Transverse colon (tissue), 4 donors: ENCODE measurements at regions not wholly inside any gene's neighbourhood (a gene's known extent, or its start where the extent isn't known, plus 50 kb on each side); places are given as distances from the start of the nearest gene placed in this dataset.

Source experiments
- DNase-seq: peaks from one replicate; pipeline ENCODE4 v3.0.0-alpha.2; 2019
- H3K27ac ChIP-seq, 4 donors: fragments of 200-600 bp; sonication (generic); 2 replicates each; pipeline ENCODE4 v1.5.1; 2016 to 2018; ENCODE audit warnings: inconsistent platforms in 4 of 4
- H3K27me3 ChIP-seq: fragments of 200-600 bp; sonication (generic); 2 replicates; pipeline ENCODE4 v1.5.1; 2017; ENCODE audit warnings: inconsistent platforms
- H3K36me3 ChIP-seq, 4 donors: fragments of 200-600 bp; sonication (generic); 2 replicates each; pipeline ENCODE4 v1.5.1; 2017 to 2019; ENCODE audit warnings: inconsistent platforms in 4 of 4
- H3K4me1 ChIP-seq, 4 donors: fragments of 200-600 bp; sonication (generic); 2 replicates each; pipeline ENCODE4 v1.5.1; 2017 to 2020; ENCODE audit warnings: inconsistent platforms in 4 of 4
- H3K4me3 ChIP-seq, 4 donors: fragments of 200-600 bp; sonication (generic); 1 replicate in 1 of 4; 2 replicates in 3 of 4; pipeline versions ENCODE4 v1.5.1 to v1.6.1; 2017 to 2019; ENCODE audit warnings: inconsistent platforms in 4 of 4
- H3K9me3 ChIP-seq, 2 donors: fragments of 200-600 bp; sonication (generic); 2 replicates each; pipeline ENCODE4 v1.5.1; 2017 to 2019; ENCODE audit warnings: inconsistent platforms in 2 of 2
- CTCF ChIP-seq, 5 experiments: fragments of 200-600 bp in 3 of 5; fragments of 450-650 bp in 2 of 5; sonication (generic) in 3 of 5; IDR thresholded peaks; 1 replicate in 2 of 5; 2 replicates in 3 of 5; pipeline ENCODE4 v1.5.1; 2016 to 2017; ENCODE audit warnings: antibody characterized with exemption in 5 of 5, inconsistent platforms in 3 of 5, mild to moderate bottlenecking in 2 of 5, moderate library complexity in 1 of 5
- EP300 ChIP-seq: sonication (generic); formaldehyde crosslinking; IDR thresholded peaks from one replicate; pipeline ENCODE4 v1.6.1; 2017; ENCODE audit warnings: antibody characterized with exemption, low read depth
- POLR2A ChIP-seq: fragments of 450-650 bp; IDR thresholded peaks from one replicate; pipeline ENCODE4 v1.6.1; 2016; ENCODE audit warnings: antibody characterized with exemption, mild to moderate bottlenecking, moderate library complexity
- POLR2AphosphoS5 ChIP-seq, 3 donors: sonication (generic); formaldehyde crosslinking; IDR thresholded peaks; one replicate each; pipeline ENCODE4 v1.6.1; 2016; ENCODE audit warnings: antibody characterized with exemption in 3 of 3
- WGBS, 2 donors: methylation state at CpG; one replicate each; pipeline ENCODE4 v1.1.5; 2018; ENCODE audit warnings: low coverage in 1 of 2; 5-methylcytosine and 5-hydroxymethylcytosine counted together
- in situ Hi-C, 4 donors: fragments of 200-750 bp; cut with MboI; loops; one replicate each; pipeline versions ENCODE4 v1.15.0 to v1.15.1; 2017; ENCODE audit warnings: low sequenced_read_pairs in 3 of 4, low pct_ligation_motif_present in 1 of 4, low pct_unique_long_range_greater_than_20kb in 1 of 4
- intact Hi-C: fragments of 100-400 bp; cut with DNase I; formaldehyde crosslinking; loops from one replicate; pipeline ENCODE4 v1.15.1; 2023; ENCODE audit warnings: low total_unique reads

GRCh38 chr21:17386498-17386897, 126.3 kb upstream of the CXADR start:
- intact Hi-C loops (loop anchor here (5.0 kb wide), 1 partner anchor 196 kb away; no protein-coding TSS in a partner anchor), in situ Hi-C loops (loop anchor here in 3 of 4 donors (10.0 to 25.0 kb wide), 3 partner anchors 176 to 201 kb away; no protein-coding TSS in a partner anchor)
- DNase-seq = no peak
- Histone ChIP-seq H3K4me1 (no peaks in the 10 kb centered on the region), H3K4me3 (no peak overlapping the region), H3K27me3 (no peaks in the 10 kb centered on the region), H3K36me3 (no peaks in the 10 kb centered on the region), H3K27ac (no peak overlapping the region), H3K9me3 (no peaks in the 10 kb centered on the region)
- no peak for TF ChIP-seq EP300
- no peak for TF ChIP-seq POLR2A
- no peak for TF ChIP-seq CTCF (IDR thresholded peaks at IDR 0.05)
- TF ChIP-seq POLR2AphosphoS5 (IDR thresholded peaks at IDR 0.05) = no peak
- 26 to 41% methylated on average over 2 of the region's 2 CpGs for whole genome bisulfite sequencing, 2 donors

- in situ Hi-C loops (loop anchor here in 3 of 4 donors (10.0 to 25.0 kb wide), 3 partner anchors 175 to 200 kb away; no protein-coding TSS in a partner anchor), intact Hi-C loops (loop anchor here (5.0 kb wide), 1 partner anchor 195 kb away; no protein-coding TSS in a partner anchor)
- peak; percentile 75 to 88 (median 80) for TF ChIP-seq CTCF (IDR thresholded peaks at IDR 0.05)
- no peak for TF ChIP-seq POLR2A
- WGBS, 2 donors = 13 to 16% methylated on average over 7 of the region's 7 CpGs
- Histone ChIP-seq H3K4me3 (no peak overlapping the region), H3K9me3 (no peaks in the 10 kb centered on the region), H3K27me3 (no peaks in the 10 kb centered on the region), H3K27ac (no peak overlapping the region), H3K4me1 (no peaks in the 10 kb centered on the region), H3K36me3 (no peaks in the 10 kb centered on the region)
- DNase-seq = peak; percentile 30
Measured at GRCh38 chr21:17387030-17387617, 125.7 kb upstream of the CXADR start.

- intact Hi-C loops (loop anchor here (5.0 kb wide), 1 partner anchor 194 kb away; no protein-coding TSS in a partner anchor), in situ Hi-C loops (loop anchor here in 3 of 4 donors (10.0 to 25.0 kb wide), 3 partner anchors 174 to 199 kb away; no protein-coding TSS in a partner anchor)
- Histone ChIP-seq H3K27ac (no peak overlapping the region), H3K36me3 (no peaks in the 10 kb centered on the region), H3K27me3 (no peaks in the 10 kb centered on the region), H3K9me3 (no peaks in the 10 kb centered on the region), H3K4me1 (no peaks in the 10 kb centered on the region), H3K4me3 (no peak overlapping the region)
- 60 to 82% methylated on average over 1 to 4 of the region's 4 CpGs for WGBS, 2 donors
- DNase-seq = no peak
- TF ChIP-seq EP300 (no peak), POLR2AphosphoS5 (IDR thresholded peaks at IDR 0.05) (no peak), POLR2A (no peak), CTCF (IDR thresholded peaks at IDR 0.05) (no peak)
Measured at GRCh38 chr21:17388226-17388625, 124.6 kb upstream of the CXADR start.

GRCh38 chr21:17389311-17389710, 123.5 kb upstream of the CXADR start:
- intact Hi-C loops = loop anchor here (5.0 kb wide), 1 partner anchor 193 kb away; no protein-coding TSS in a partner anchor
- no peak for DNase-seq
- H3K36me3 ChIP-seq = no peaks in the 10 kb centered on the region
- H3K4me1 ChIP-seq = no peaks in the 10 kb centered on the region
- H3K27me3 ChIP-seq = no peaks in the 10 kb centered on the region
- TF ChIP-seq POLR2AphosphoS5 (IDR thresholded peaks at IDR 0.05) = no peak
- no peak for TF ChIP-seq CTCF (IDR thresholded peaks at IDR 0.05)
- TF ChIP-seq POLR2A = no peak
- no peak for TF ChIP-seq EP300
- 65 to 67% methylated on average over 1 of the region's 1 CpG for WGBS, 2 donors
- in situ Hi-C loops = loop anchor here in 3 of 4 donors (10.0 to 25.0 kb wide), 3 partner anchors 173 to 198 kb away; no protein-coding TSS in a partner anchor
- H3K9me3 ChIP-seq = no peaks in the 10 kb centered on the region
- H3K4me3 ChIP-seq = no peak overlapping the region
- H3K27ac ChIP-seq = no peak overlapping the region
